ELR (cell line): ENCODE measurements at regions not wholly inside any gene's neighbourhood (a gene's known extent, or its start where the extent isn't known, plus 50 kb on each side); places are given as distances from the start of the nearest gene placed in this dataset.

Source experiments
- DNase-seq: peaks from one replicate; pipeline ENCODE4 v3.0.0-alpha.2; 2015; ENCODE audit warnings: low read depth

- DNase-seq: no peak
Observed at GRCh38 chr12:45627407-45628069, 102.0 kb upstream of the ARID2 start.

- DNase-seq: no peak
Observed at GRCh38 chr12:45629292-45629691, 100.2 kb upstream of the ARID2 start.

- no peak for DNase-seq
Observed at GRCh38 chr12:45633733-45634132, 95.8 kb upstream of the ARID2 start.

GRCh38 chr12:45634273-45634917 is 95.1 kb upstream of the ARID2 start:
- no peak for DNase-seq

GRCh38 chr12:45637242-45637641 is 92.3 kb upstream of the ARID2 start:
- no peak for DNase-seq

GRCh38 chr12:45637706-45638105 is 91.8 kb upstream of the ARID2 start:
- DNase-seq: peak; percentile 90

GRCh38 chr12:45638386-45638785 is 91.1 kb upstream of the ARID2 start:
- DNase-seq: no peak

GRCh38 chr12:45644541-45644940 is 85.0 kb upstream of the ARID2 start:
- DNase-seq: peak; percentile 56

- no peak for DNase-seq
Observed at GRCh38 chr12:45646851-45647581, 82.5 kb upstream of the ARID2 start.

GRCh38 chr12:45648070-45648469 is 81.4 kb upstream of the ARID2 start:
- DNase-seq: no peak

GRCh38 chr12:45651029-45651428 is 78.5 kb upstream of the ARID2 start:
- DNase-seq: no peak

GRCh38 chr12:45654002-45654665 is 75.4 kb upstream of the ARID2 start:
- no peak for DNase-seq

- DNase-seq: peak; percentile 32
Observed at GRCh38 chr12:45655186-45655585, 74.3 kb upstream of the ARID2 start.

- no peak for DNase-seq
Observed at GRCh38 chr12:45655743-45656142, 73.8 kb upstream of the ARID2 start.

GRCh38 chr12:45658020-45658419 is 71.5 kb upstream of the ARID2 start:
- DNase-seq: no peak

- peak; percentile 87 for DNase-seq
Observed at GRCh38 chr12:45660330-45660729, 69.2 kb upstream of the ARID2 start.

GRCh38 chr12:45663455-45663854 is 66.1 kb upstream of the ARID2 start:
- no peak for DNase-seq

- no peak for DNase-seq
Observed at GRCh38 chr12:45665941-45666340, 63.6 kb upstream of the ARID2 start.

- DNase-seq: no peak
Observed at GRCh38 chr12:45666396-45666795, 63.1 kb upstream of the ARID2 start.

- peak; percentile 21 for DNase-seq
Observed at GRCh38 chr12:45666816-45667215, 62.7 kb upstream of the ARID2 start.

- no peak for DNase-seq
Observed at GRCh38 chr12:45667761-45668160, 61.7 kb upstream of the ARID2 start.

GRCh38 chr12:45668641-45669040 is 60.9 kb upstream of the ARID2 start:
- DNase-seq: no peak

GRCh38 chr12:45669093-45669492 is 60.4 kb upstream of the ARID2 start:
- DNase-seq: no peak
